HepG2 (cell line): ENCODE measurements at regions not wholly inside any gene's neighbourhood (a gene's known extent, or its start where the extent isn't known, plus 50 kb on each side); places are given as distances from the start of the nearest gene placed in this dataset.

Experiments
- ATAC-seq: fragments of 200-7000 bp; cut with Tn5 transposase; 3 replicates; pipeline ENCODE4 v1.9.1; 2020; ENCODE audit warnings: mild to moderate bottlenecking, moderate library complexity
- BruUV-seq: library from RNA; stranded (reverse); fragments of 400-500 nt; replicated peaks from 2 replicates; lab custom pipeline; 2021; lab: Mats Ljungman, UMichigan
- CTCF ChIA-PET: fragments of 300-600 bp; formaldehyde crosslinking; extraction: SDS; loops from one replicate; lab custom pipeline; 2021; ENCODE audit warnings: low total read pairs, inconsistent platforms, low intra/inter-chr PET ratio; lab: Yijun Ruan, JAX
- POLR2A ChIA-PET: fragments of 350-600 bp; sonication (Branson Sonifier 250); formaldehyde crosslinking; loops from one replicate; lab custom pipeline; 2020; ENCODE audit warnings: antibody characterized with exemption, inconsistent platforms; lab: Yijun Ruan, JAX
- DNase-seq: peaks from one replicate; pipeline ENCODE4 v3.0.0-alpha.2; 2015; ENCODE audit warnings: low spot score
- FAIRE-seq: peaks from 3 replicates; lab custom pipeline; 2011; peaks lifted over from hg19 to GRCh38; lab: Jason Lieb, UNC
- H2AFZ ChIP-seq: one replicate; pipeline ENCODE4 v1.6.1; 2011; ENCODE audit warnings: low read length, inconsistent platforms
- H3K27ac ChIP-seq: fragments of 300-600 bp; 3 replicates; pipeline ENCODE4 v1.8.0; 2011; ENCODE audit warnings: mixed run types, mild to moderate bottlenecking, mixed read lengths, low read length, inconsistent platforms; ENCODE audit not compliant: insufficient read depth; ENCODE audit errors: extremely low read length
- H3K27me3 ChIP-seq, 2 experiments: fragments of 200-600 bp in 1 of 2; 2 replicates in 1 of 2; 3 replicates in 1 of 2; pipeline versions ENCODE4 v1.6.0 to v1.8.0; 2011; ENCODE audit warnings: low read length in 2 of 2, mild to moderate bottlenecking in 2 of 2, moderate library complexity in 2 of 2, inconsistent platforms in 1 of 2; ENCODE audit not compliant: insufficient read depth in 2 of 2, control insufficient read depth in 1 of 2
- H3K36me3 ChIP-seq, 2 experiments: fragments of 200-600 bp in 1 of 2; replicated peaks in 1 of 2; 2 replicates in 1 of 2; 3 replicates in 1 of 2; pipeline versions ENCODE4 v1.5.1 to v1.8.0; 2011; ENCODE audit warnings: low read length in 2 of 2, inconsistent platforms in 1 of 2; ENCODE audit not compliant: insufficient read depth in 2 of 2, control insufficient read depth in 1 of 2
- H3K4me1 ChIP-seq: 2 replicates; pipeline ENCODE4 v1.5.1; 2012; ENCODE audit warnings: low read length, inconsistent platforms; ENCODE audit not compliant: insufficient read depth
- H3K4me2 ChIP-seq: 2 replicates; pipeline ENCODE4 v1.6.0; 2011; ENCODE audit warnings: low read depth, low read length, inconsistent platforms
- H3K4me3 ChIP-seq, 3 experiments: fragments of 200-600 bp in 1 of 3; sonication (generic), shearing (Covaris generic) in 1 of 3; replicated peaks in 1 of 3; 2 replicates each; pipeline ENCODE4 v1.5.1; 2011 to 2016; ENCODE audit warnings: low read length in 3 of 3, inconsistent platforms in 2 of 3, low read depth in 2 of 3, mild to moderate bottlenecking in 2 of 3, control low read depth in 1 of 3, mixed read lengths in 1 of 3; ENCODE audit not compliant: insufficient read depth in 1 of 3
- H3K79me2 ChIP-seq: one replicate; pipeline ENCODE4 v1.6.1; 2011; ENCODE audit warnings: low read length, inconsistent platforms; ENCODE audit not compliant: insufficient read depth
- H3K9ac ChIP-seq: 2 replicates; pipeline ENCODE4 v1.6.0; 2011; ENCODE audit warnings: mild to moderate bottlenecking, low read depth, low read length, inconsistent platforms; ENCODE audit not compliant: insufficient read depth
- H3K9me3 ChIP-seq: 2 replicates; pipeline ENCODE4 v1.5.1; 2012; ENCODE audit warnings: mild to moderate bottlenecking, low read length
- H4K20me1 ChIP-seq: 2 replicates; pipeline ENCODE4 v1.6.0; 2011; ENCODE audit warnings: inconsistent platforms, mild to moderate bottlenecking, low read length, moderate library complexity; ENCODE audit not compliant: insufficient read depth
- CHD2 ChIP-seq: IDR thresholded peaks from 2 replicates; pipeline ENCODE4 v1.6.1; 2011; ENCODE audit warnings: low read depth, low read length, improper control_type of control experiment
- CREM ChIP-seq, 2 experiments: sonication (generic) in 1 of 2; formaldehyde crosslinking in 1 of 2; IDR thresholded peaks; 2 replicates each; pipeline versions ENCODE4 v1.4.0 to v1.6.1; 2016 to 2020; ENCODE audit warnings: antibody characterized with exemption in 1 of 2, mild to moderate bottlenecking in 1 of 2, missing genetic modification reagents in 1 of 2
- HNRNPK ChIP-seq: fragments of 200-400 bp; formaldehyde crosslinking; IDR thresholded peaks from 2 replicates; pipeline ENCODE4 v1.6.1; 2018; ENCODE audit warnings: low read length, low read depth, moderate library complexity, mild to moderate bottlenecking; ENCODE audit not compliant: poor library complexity, severe bottlenecking
- IRF9 ChIP-seq: sonication (generic); formaldehyde crosslinking; IDR thresholded peaks from 2 replicates; pipeline ENCODE4 v1.8.0; 2022; ENCODE audit warnings: missing genetic modification reagents, mild to moderate bottlenecking, borderline replicate concordance
- KDM5B ChIP-seq: sonication (generic); formaldehyde crosslinking; IDR thresholded peaks from 2 replicates; pipeline ENCODE4 v1.4.0; 2020; ENCODE audit warnings: missing genetic modification reagents, mild to moderate bottlenecking, borderline replicate concordance
- MTF2 ChIP-seq: sonication (generic); formaldehyde crosslinking; IDR thresholded peaks from 2 replicates; pipeline ENCODE4 v1.5.0; 2020; ENCODE audit warnings: missing genetic modification reagents, borderline replicate concordance
- PAWR ChIP-seq: sonication (generic); formaldehyde crosslinking; IDR thresholded peaks from 2 replicates; pipeline ENCODE4 v1.4.0; 2020; ENCODE audit warnings: missing genetic modification reagents, mild to moderate bottlenecking, borderline replicate concordance
- RNF2 ChIP-seq: fragments of 450-650 bp; conservative IDR thresholded peaks from 2 replicates; pipeline ENCODE4 v1.6.1; 2016; ENCODE audit warnings: low read depth
- SMAD1 ChIP-seq: sonication (generic); formaldehyde crosslinking; IDR thresholded peaks from 2 replicates; pipeline ENCODE4 v1.4.0; 2020; ENCODE audit warnings: missing genetic modification reagents, low read depth, mild to moderate bottlenecking, borderline replicate concordance
- ZNF552 ChIP-seq: sonication (generic); formaldehyde crosslinking; IDR thresholded peaks from 2 replicates; pipeline ENCODE4 v1.9.0; 2022; ENCODE audit warnings: missing genetic modification reagents, mild to moderate bottlenecking, borderline replicate concordance
- ZNF556 ChIP-seq: sonication (generic); formaldehyde crosslinking; IDR thresholded peaks from 2 replicates; pipeline ENCODE4 v1.4.0; 2020; ENCODE audit warnings: mild to moderate bottlenecking, missing genetic modification reagents, borderline replicate concordance
- ZNF709 ChIP-seq: sonication (generic); formaldehyde crosslinking; IDR thresholded peaks from 2 replicates; pipeline ENCODE4 v1.5.0; 2020; ENCODE audit warnings: mild to moderate bottlenecking, missing genetic modification reagents
- WGBS: methylation state at CpG from one replicate; pipeline ENCODE4 v1.1.6; 2017; ENCODE audit warnings: low lambda C conversion rate; 5-methylcytosine and 5-hydroxymethylcytosine counted together
- in situ Hi-C: cut with HindIII; loops from 2 replicates; pipeline ENCODE4 v1.10.0; 2017; ENCODE audit warnings: low pct_unique_long_range_greater_than_20kb; ENCODE audit not compliant: extremely low pct_ligation_motif_present
- intact Hi-C: fragments of 100-400 bp; cut with micrococcal nuclease; formaldehyde crosslinking; loops from one replicate; pipeline ENCODE4 v1.10.0; 2022; ENCODE audit not compliant: unreplicated experiment
- TF ChIP-seq, protein P1 (sequence below): sonication (generic); formaldehyde crosslinking; conservative IDR thresholded peaks from 2 replicates; pipeline ENCODE4 v1.4.0; 2020; ENCODE audit warnings: missing genetic modification reagents
- TF ChIP-seq, protein P2 (sequence below): sonication (generic); formaldehyde crosslinking; conservative IDR thresholded peaks from 2 replicates; pipeline ENCODE4 v1.8.0; 2022; ENCODE audit warnings: low read depth, missing genetic modification reagents

GRCh38 chr21:28617300-28617699 is 375.4 kb downstream of the LTN1 start (continued):
- TF ChIP-seq SMAD1 (CRISPR knock-in tag) (no peak), CHD2 (no peak)

DNA sequence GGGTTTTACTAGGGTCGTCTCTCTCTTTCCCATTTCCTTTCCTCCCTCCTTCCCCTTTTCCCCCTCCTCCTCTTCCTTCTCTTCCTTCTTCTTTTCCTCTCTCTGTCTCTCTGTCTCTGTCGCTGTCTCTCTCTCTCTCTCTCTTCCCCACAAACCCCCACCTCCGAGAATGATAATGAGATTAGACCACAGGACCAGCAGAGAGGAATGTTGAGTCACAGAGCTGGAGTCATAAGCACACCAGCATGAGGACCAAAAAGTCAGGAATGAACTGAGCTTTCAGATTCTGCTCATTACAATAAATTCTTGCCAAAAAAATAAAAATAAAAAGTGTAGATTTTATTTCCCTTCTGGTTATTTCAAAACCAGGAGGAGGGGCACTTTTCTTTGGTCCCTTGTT is 377.4 kb downstream of the LTN1 start:
- ATAC-seq (no peak), DNase-seq (no peak), FAIRE-seq (no peak)
- Histone ChIP-seq H3K4me2 (no peak overlapping the region), H3K9me3 (peaks cover 25% of the 10 kb centered on the region), H3K4me3 (no peak overlapping the region), H3K4me1 (no peaks in the 10 kb centered on the region), H3K79me2 (no peaks in the 10 kb centered on the region), H3K27ac (no peak overlapping the region), H3K36me3 (no peaks in the 10 kb centered on the region), H4K20me1 (no peaks in the 10 kb centered on the region), H3K27me3 (no peaks in the 10 kb centered on the region), H2AFZ (no peak overlapping the region), H3K9ac (no peak overlapping the region)
- in situ Hi-C loops: no loop called here
- CTCF ChIA-PET: no interaction called here
- POLR2A ChIA-PET: no interaction called here
- 16% methylated on average over 3 of the region's 3 CpGs for WGBS
- intact Hi-C loops: no loop called here
- TF ChIP-seq HNRNPK (peak; percentile 21), CREM (IDR thresholded peaks at IDR 0.05) (no peak), CREM (CRISPR knock-in tag; IDR thresholded peaks at IDR 0.05) (no peak)
- no TSS peak for BruUV-seq

- Histone ChIP-seq H3K4me3 (no peak overlapping the region), H3K4me2 (no peak overlapping the region), H3K36me3 (no peaks in the 10 kb centered on the region), H3K4me1 (no peaks in the 10 kb centered on the region), H3K79me2 (no peaks in the 10 kb centered on the region), H2AFZ (no peak overlapping the region), H4K20me1 (no peaks in the 10 kb centered on the region), H3K9ac (no peak overlapping the region), H3K27me3 (no peaks in the 10 kb centered on the region), H3K9me3 (peaks cover 25% of the 10 kb centered on the region), H3K27ac (no peak overlapping the region)
- ATAC-seq: no peak
- POLR2A ChIA-PET: no interaction called here
- intact Hi-C loops (no loop called here), in situ Hi-C loops (no loop called here)
- CTCF ChIA-PET: no interaction called here
- no TSS peak for BruUV-seq
- no peak for FAIRE-seq
- DNase-seq: no peak
- 46% methylated on average over 2 of the region's 2 CpGs for WGBS
- TF ChIP-seq, protein P1, sequence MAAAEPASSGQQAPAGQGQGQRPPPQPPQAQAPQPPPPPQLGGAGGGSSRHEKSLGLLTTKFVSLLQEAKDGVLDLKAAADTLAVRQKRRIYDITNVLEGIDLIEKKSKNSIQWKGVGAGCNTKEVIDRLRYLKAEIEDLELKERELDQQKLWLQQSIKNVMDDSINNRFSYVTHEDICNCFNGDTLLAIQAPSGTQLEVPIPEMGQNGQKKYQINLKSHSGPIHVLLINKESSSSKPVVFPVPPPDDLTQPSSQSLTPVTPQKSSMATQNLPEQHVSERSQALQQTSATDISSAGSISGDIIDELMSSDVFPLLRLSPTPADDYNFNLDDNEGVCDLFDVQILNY (CRISPR knock-in tag): no peak
- TF ChIP-seq, protein P2, sequence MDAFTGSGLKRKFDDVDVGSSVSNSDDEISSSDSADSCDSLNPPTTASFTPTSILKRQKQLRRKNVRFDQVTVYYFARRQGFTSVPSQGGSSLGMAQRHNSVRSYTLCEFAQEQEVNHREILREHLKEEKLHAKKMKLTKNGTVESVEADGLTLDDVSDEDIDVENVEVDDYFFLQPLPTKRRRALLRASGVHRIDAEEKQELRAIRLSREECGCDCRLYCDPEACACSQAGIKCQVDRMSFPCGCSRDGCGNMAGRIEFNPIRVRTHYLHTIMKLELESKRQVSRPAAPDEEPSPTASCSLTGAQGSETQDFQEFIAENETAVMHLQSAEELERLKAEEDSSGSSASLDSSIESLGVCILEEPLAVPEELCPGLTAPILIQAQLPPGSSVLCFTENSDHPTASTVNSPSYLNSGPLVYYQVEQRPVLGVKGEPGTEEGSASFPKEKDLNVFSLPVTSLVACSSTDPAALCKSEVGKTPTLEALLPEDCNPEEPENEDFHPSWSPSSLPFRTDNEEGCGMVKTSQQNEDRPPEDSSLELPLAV (CRISPR knock-in tag): no peak
- TF ChIP-seq KDM5B (CRISPR knock-in tag) (no peak), ZNF556 (no peak), MTF2 (CRISPR knock-in tag) (no peak), IRF9 (no peak), RNF2 (no peak), ZNF709 (no peak), ZNF552 (no peak), PAWR (CRISPR knock-in tag) (no peak)
Measured at GRCh38 chr21:28614791-28615190, 377.9 kb downstream of the LTN1 start.
